WTC11 (cell line): ENCODE measurements at regions not wholly inside any gene's neighbourhood (a gene's known extent, or its start where the extent isn't known, plus 50 kb on each side); places are given as distances from the start of the nearest gene placed in this dataset.
"Not testable (repeated sequence)": the region's sequence is repeated elsewhere in the genome, so short reads cannot be mapped to it uniquely, and the experiment has no call there.

Experiments
- ATAC-seq: fragments of 200-7000 bp; cut with Tn5 transposase; 2 replicates; pipeline ENCODE4 v1.10.0; 2021; ENCODE audit warnings: mild to moderate bottlenecking, moderate library complexity
- CTCF ChIA-PET: fragments of 300-600 bp; sonication (Branson Sonifier 250); formaldehyde crosslinking; loops from one replicate; lab custom pipeline; 2021; ENCODE audit warnings: antibody characterized with exemption; lab: Charles Lee
- POLR2A ChIA-PET: fragments of 350-600 bp; sonication (Branson Sonifier 250); formaldehyde crosslinking; loops from one replicate; lab custom pipeline; 2021; ENCODE audit warnings: antibody characterized with exemption; lab: Charles Lee
- DNase-seq: peaks from one replicate; pipeline ENCODE4 v3.0.0; 2021; ENCODE audit warnings: low spot score
- H3K27ac Mint-ChIP-seq: 2 replicates; pipeline ENCODE4 v1.8.0; 2021; ENCODE audit warnings: mixed read lengths
- H3K27me3 Mint-ChIP-seq: 2 replicates; pipeline ENCODE4 v1.8.0; 2021; ENCODE audit warnings: low read depth, mild to moderate bottlenecking, moderate library complexity, mixed read lengths
- H3K36me3 Mint-ChIP-seq: 2 replicates; pipeline ENCODE4 v1.8.0; 2021; ENCODE audit warnings: mixed read lengths
- H3K4me1 Mint-ChIP-seq: 2 replicates; pipeline ENCODE4 v1.8.0; 2022; ENCODE audit warnings: mixed read lengths
- H3K4me3 Mint-ChIP-seq: 2 replicates; pipeline ENCODE4 v1.8.0; 2021; ENCODE audit warnings: mild to moderate bottlenecking, moderate library complexity, mixed read lengths
- H3K9me3 Mint-ChIP-seq: 2 replicates; pipeline ENCODE4 v1.8.0; 2021; ENCODE audit warnings: mixed read lengths
- ATF6 ChIP-seq: sonication (generic); formaldehyde crosslinking; IDR thresholded peaks from 2 replicates; pipeline ENCODE4 v1.8.1; 2023; ENCODE audit warnings: mild to moderate bottlenecking, missing genetic modification reagents
- CBFB ChIP-seq: sonication (generic); formaldehyde crosslinking; IDR thresholded peaks from 2 replicates; pipeline ENCODE4 v1.8.1; 2022; ENCODE audit warnings: mild to moderate bottlenecking, low read depth, missing genetic modification reagents
- CREM ChIP-seq: sonication (generic); formaldehyde crosslinking; IDR thresholded peaks from 2 replicates; pipeline ENCODE4 v1.8.1; 2022; ENCODE audit warnings: mild to moderate bottlenecking, missing genetic modification reagents, moderate library complexity
- ERG ChIP-seq: fragments of 250-450 bp; sonication (Bioruptor Pico); IDR thresholded peaks from 2 replicates; pipeline ENCODE4 v1.8.0; 2021; ENCODE audit warnings: mild to moderate bottlenecking
- ESRRA ChIP-seq: sonication (generic); formaldehyde crosslinking; IDR thresholded peaks from 2 replicates; pipeline ENCODE4 v1.8.1; 2022; ENCODE audit warnings: mild to moderate bottlenecking, missing genetic modification reagents, borderline replicate concordance
- FOXP1 ChIP-seq: sonication (generic); formaldehyde crosslinking; IDR thresholded peaks from 2 replicates; pipeline ENCODE4 v1.8.0; 2022; ENCODE audit warnings: missing genetic modification reagents, mild to moderate bottlenecking, moderate library complexity, borderline replicate concordance
- GRHL2 ChIP-seq: fragments of 250-450 bp; sonication (Bioruptor Pico); IDR thresholded peaks from 2 replicates; pipeline ENCODE4 v1.8.0; 2022; ENCODE audit warnings: mild to moderate bottlenecking, moderate library complexity; ENCODE audit not compliant: insufficient replicate concordance, severe bottlenecking
- IRF2 ChIP-seq: sonication (generic); formaldehyde crosslinking; IDR thresholded peaks from 2 replicates; pipeline ENCODE4 v1.8.0; 2022; ENCODE audit warnings: low read depth, missing genetic modification reagents, borderline replicate concordance
- JAZF1 ChIP-seq: fragments of 250-450 bp; sonication (Bioruptor Pico); IDR thresholded peaks from 2 replicates; pipeline ENCODE4 v1.9.0; 2021; ENCODE audit warnings: moderate library complexity, mild to moderate bottlenecking, inconsistent platforms
- MLX ChIP-seq: sonication (generic); formaldehyde crosslinking; IDR thresholded peaks from 2 replicates; pipeline ENCODE4 v1.8.1; 2023; ENCODE audit warnings: mild to moderate bottlenecking, missing genetic modification reagents, moderate library complexity
- MYBL2 ChIP-seq: sonication (generic); formaldehyde crosslinking; IDR thresholded peaks from 2 replicates; pipeline ENCODE4 v1.8.1; 2023; ENCODE audit warnings: mild to moderate bottlenecking, moderate library complexity, missing genetic modification reagents
- NFYB ChIP-seq: sonication (generic); formaldehyde crosslinking; conservative IDR thresholded peaks from 2 replicates; pipeline ENCODE4 v1.8.0; 2022; ENCODE audit warnings: low read depth, missing genetic modification reagents
- PREB ChIP-seq: sonication (generic); formaldehyde crosslinking; IDR thresholded peaks from 2 replicates; pipeline ENCODE4 v1.8.1; 2022; ENCODE audit warnings: mild to moderate bottlenecking, missing genetic modification reagents, moderate library complexity, borderline replicate concordance
- RORB ChIP-seq: fragments of 250-450 bp; sonication (Bioruptor Pico); IDR thresholded peaks from 2 replicates; pipeline ENCODE4 v1.9.0; 2021; ENCODE audit warnings: mild to moderate bottlenecking
- ZMAT4 ChIP-seq: fragments of 250-450 bp; sonication (Bioruptor Pico); IDR thresholded peaks from 2 replicates; pipeline ENCODE4 v1.9.0; 2021; ENCODE audit warnings: mild to moderate bottlenecking
- ZNF219 ChIP-seq: sonication (generic); formaldehyde crosslinking; IDR thresholded peaks from 2 replicates; pipeline ENCODE4 v1.8.0; 2023; ENCODE audit warnings: missing genetic modification reagents, mild to moderate bottlenecking, borderline replicate concordance
- ZNF317 ChIP-seq: sonication (generic); formaldehyde crosslinking; IDR thresholded peaks from 2 replicates; pipeline ENCODE4 v1.8.1; 2023; ENCODE audit warnings: low read depth, mild to moderate bottlenecking, moderate library complexity, missing genetic modification reagents, borderline replicate concordance
- ZNF396 ChIP-seq: fragments of 250-450 bp; sonication (Bioruptor Pico); IDR thresholded peaks from 2 replicates; pipeline ENCODE4 v1.8.0; 2021; ENCODE audit warnings: mild to moderate bottlenecking, moderate library complexity, borderline replicate concordance
- ZNF416 ChIP-seq: fragments of 250-450 bp; sonication (Bioruptor Pico); IDR thresholded peaks from 2 replicates; pipeline ENCODE4 v1.9.0; 2021; ENCODE audit warnings: mild to moderate bottlenecking, inconsistent platforms
- ZNF671 ChIP-seq: fragments of 250-450 bp; sonication (Bioruptor Pico); IDR thresholded peaks from 2 replicates; pipeline ENCODE4 v1.8.0; 2021; ENCODE audit warnings: mild to moderate bottlenecking
- ZSCAN18 ChIP-seq: fragments of 250-450 bp; sonication (Bioruptor Pico); IDR thresholded peaks from 2 replicates; pipeline ENCODE4 v2.1.2; 2022; ENCODE audit warnings: mild to moderate bottlenecking, moderate library complexity

GRCh38 chr1:94753171-94753972 is 66.8 kb upstream of the SLC44A3 start (continued):
- TF ChIP-seq PREB (CRISPR knock-in tag) (no peak), JAZF1 (no peak), GRHL2 (CRISPR knock-in tag) (no peak), ESRRA (no peak), MYBL2 (CRISPR knock-in tag) (no peak), ERG (no peak), ZNF671 (no peak)
- TF ChIP-seq, all 79 proteins: peak for 0

- DNase-seq, H3K27ac Mint-ChIP-seq, H3K27me3 Mint-ChIP-seq, POLR2A ChIA-PET, H3K4me3 Mint-ChIP-seq, CTCF ChIA-PET, ATAC-seq: not testable (repeated sequence)
- H3K9me3 Mint-ChIP-seq: peaks cover 24% of the 10 kb centered on the region
- H3K36me3 Mint-ChIP-seq: peaks cover 13% of the 10 kb centered on the region
- H3K4me1 Mint-ChIP-seq: peaks cover 33% of the 10 kb centered on the region
Measured at GRCh38 chr1:94751483-94751882, 68.7 kb upstream of the SLC44A3 start.

- H3K4me3 Mint-ChIP-seq: no peak overlapping the region
- ATAC-seq (peak; percentile 34; the same call in 1 of the 2 replicates), DNase-seq (no peak)
- TF ChIP-seq ZNF317 (CRISPR knock-in tag) (no peak), NFYB (no peak), ZNF219 (CRISPR knock-in tag) (no peak), MLX (CRISPR knock-in tag) (no peak)
- H3K27me3 Mint-ChIP-seq: no peaks in the 10 kb centered on the region
- peaks cover 12% of the 10 kb centered on the region for H3K36me3 Mint-ChIP-seq
- peaks cover 24% of the 10 kb centered on the region for H3K9me3 Mint-ChIP-seq
- ChIA-PET POLR2A (no interaction called here), CTCF (no interaction called here)
- H3K27ac Mint-ChIP-seq: no peak overlapping the region
- H3K4me1 Mint-ChIP-seq: peaks cover 12% of the 10 kb centered on the region
Measured at GRCh38 chr1:94746635-94747525, 73.3 kb upstream of the SLC44A3 start.

- H3K27ac Mint-ChIP-seq: no peak overlapping the region
- no peak for DNase-seq
- H3K4me3 Mint-ChIP-seq: no peak overlapping the region
- ChIA-PET POLR2A (no interaction called here), CTCF (no interaction called here)
- no peaks in the 10 kb centered on the region for H3K27me3 Mint-ChIP-seq
- peaks cover 19% of the 10 kb centered on the region for H3K9me3 Mint-ChIP-seq
- no peak for ATAC-seq
- H3K36me3 Mint-ChIP-seq: peaks cover 6% of the 10 kb centered on the region
- H3K4me1 Mint-ChIP-seq: peaks cover 12% of the 10 kb centered on the region
- no peak for TF ChIP-seq ZMAT4 (CRISPR knock-in tag)
- no peak for TF ChIP-seq FOXP1
- TF ChIP-seq ZNF396 (CRISPR knock-in tag): no peak
- TF ChIP-seq MYBL2 (CRISPR knock-in tag): no peak
- TF ChIP-seq MLX (CRISPR knock-in tag): no peak
- no peak for TF ChIP-seq ZNF416 (CRISPR knock-in tag)
- TF ChIP-seq IRF2 (CRISPR knock-in tag): no peak
- no peak for TF ChIP-seq CBFB (CRISPR knock-in tag)
- no peak for TF ChIP-seq RORB (CRISPR knock-in tag)
- TF ChIP-seq ZSCAN18 (CRISPR knock-in tag): no peak
- TF ChIP-seq CREM (CRISPR knock-in tag): no peak
- TF ChIP-seq ATF6: no peak
Measured at GRCh38 chr1:94745742-94746141, 74.4 kb upstream of the SLC44A3 start.
